Coronary artery (tissue), 2 donors: ENCODE measurements at regions not wholly inside any gene's neighbourhood (a gene's known extent, or its start where the extent isn't known, plus 50 kb on each side); places are given as distances from the start of the nearest gene placed in this dataset.

Experiments used
- DNase-seq: peaks from one replicate; pipeline ENCODE4 v3.0.0-alpha.2; 2017; ENCODE audit warnings: low spot score
- H3K27ac ChIP-seq, 2 donors: fragments of 200-600 bp; sonication (generic); one replicate each; pipeline ENCODE4 v1.5.1; 2016 to 2019
- H3K4me3 ChIP-seq: fragments of 200-600 bp; sonication (generic); 2 replicates; pipeline ENCODE4 v1.5.1; 2016; ENCODE audit warnings: mild to moderate bottlenecking, moderate library complexity
- TF ChIP-seq, protein P1 (sequence below): fragments of 200-600 bp; sonication (generic); IDR thresholded peaks from one replicate; pipeline ENCODE4 v1.5.1; 2019; ENCODE audit warnings: antibody characterized with exemption

DNA sequence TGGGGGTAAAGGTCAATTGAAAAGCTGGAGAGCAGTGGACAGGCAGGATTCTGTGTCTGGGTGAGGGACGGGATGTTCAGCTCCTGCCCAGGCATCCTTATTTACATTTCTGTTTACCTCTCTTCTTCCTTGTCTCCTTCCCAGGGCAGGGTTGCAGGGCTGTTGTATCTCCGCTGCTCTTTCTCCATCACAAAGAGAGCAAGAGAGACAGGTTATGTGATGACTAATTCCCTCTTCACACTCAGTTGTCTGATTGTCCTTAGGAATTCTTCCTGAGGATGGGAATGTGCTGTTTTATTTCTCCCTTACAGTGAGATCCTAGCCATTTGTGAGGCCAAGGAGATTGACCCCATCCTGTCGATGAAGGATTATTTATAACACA lies 104.9 kb downstream of the VPREB1 start:
- Histone ChIP-seq H3K4me3 (no peak overlapping the region), H3K27ac (no peak overlapping the region)
- no peak for DNase-seq
- TF ChIP-seq, protein P1, sequence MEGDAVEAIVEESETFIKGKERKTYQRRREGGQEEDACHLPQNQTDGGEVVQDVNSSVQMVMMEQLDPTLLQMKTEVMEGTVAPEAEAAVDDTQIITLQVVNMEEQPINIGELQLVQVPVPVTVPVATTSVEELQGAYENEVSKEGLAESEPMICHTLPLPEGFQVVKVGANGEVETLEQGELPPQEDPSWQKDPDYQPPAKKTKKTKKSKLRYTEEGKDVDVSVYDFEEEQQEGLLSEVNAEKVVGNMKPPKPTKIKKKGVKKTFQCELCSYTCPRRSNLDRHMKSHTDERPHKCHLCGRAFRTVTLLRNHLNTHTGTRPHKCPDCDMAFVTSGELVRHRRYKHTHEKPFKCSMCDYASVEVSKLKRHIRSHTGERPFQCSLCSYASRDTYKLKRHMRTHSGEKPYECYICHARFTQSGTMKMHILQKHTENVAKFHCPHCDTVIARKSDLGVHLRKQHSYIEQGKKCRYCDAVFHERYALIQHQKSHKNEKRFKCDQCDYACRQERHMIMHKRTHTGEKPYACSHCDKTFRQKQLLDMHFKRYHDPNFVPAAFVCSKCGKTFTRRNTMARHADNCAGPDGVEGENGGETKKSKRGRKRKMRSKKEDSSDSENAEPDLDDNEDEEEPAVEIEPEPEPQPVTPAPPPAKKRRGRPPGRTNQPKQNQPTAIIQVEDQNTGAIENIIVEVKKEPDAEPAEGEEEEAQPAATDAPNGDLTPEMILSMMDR = no peak

- DNase-seq = no peak
- H3K4me3 ChIP-seq = no peak overlapping the region
- TF ChIP-seq, protein P1 = no peak
- H3K27ac ChIP-seq = no peak overlapping the region
These were observed 106.8 kb downstream of the VPREB1 start for GRCh38 chr22:22351366-22351765.

GRCh38 chr22:22352371-22352999 lies 107.9 kb downstream of the VPREB1 start:
- no peak for DNase-seq
- Histone ChIP-seq H3K4me3 (no peak overlapping the region), H3K27ac (no peak overlapping the region)
- TF ChIP-seq, protein P1 = no peak

- DNase-seq = no peak
- TF ChIP-seq, protein P1 = no peak
These were observed 110.7 kb downstream of the VPREB1 start for GRCh38 chr22:22355096-22355834.

DNA sequence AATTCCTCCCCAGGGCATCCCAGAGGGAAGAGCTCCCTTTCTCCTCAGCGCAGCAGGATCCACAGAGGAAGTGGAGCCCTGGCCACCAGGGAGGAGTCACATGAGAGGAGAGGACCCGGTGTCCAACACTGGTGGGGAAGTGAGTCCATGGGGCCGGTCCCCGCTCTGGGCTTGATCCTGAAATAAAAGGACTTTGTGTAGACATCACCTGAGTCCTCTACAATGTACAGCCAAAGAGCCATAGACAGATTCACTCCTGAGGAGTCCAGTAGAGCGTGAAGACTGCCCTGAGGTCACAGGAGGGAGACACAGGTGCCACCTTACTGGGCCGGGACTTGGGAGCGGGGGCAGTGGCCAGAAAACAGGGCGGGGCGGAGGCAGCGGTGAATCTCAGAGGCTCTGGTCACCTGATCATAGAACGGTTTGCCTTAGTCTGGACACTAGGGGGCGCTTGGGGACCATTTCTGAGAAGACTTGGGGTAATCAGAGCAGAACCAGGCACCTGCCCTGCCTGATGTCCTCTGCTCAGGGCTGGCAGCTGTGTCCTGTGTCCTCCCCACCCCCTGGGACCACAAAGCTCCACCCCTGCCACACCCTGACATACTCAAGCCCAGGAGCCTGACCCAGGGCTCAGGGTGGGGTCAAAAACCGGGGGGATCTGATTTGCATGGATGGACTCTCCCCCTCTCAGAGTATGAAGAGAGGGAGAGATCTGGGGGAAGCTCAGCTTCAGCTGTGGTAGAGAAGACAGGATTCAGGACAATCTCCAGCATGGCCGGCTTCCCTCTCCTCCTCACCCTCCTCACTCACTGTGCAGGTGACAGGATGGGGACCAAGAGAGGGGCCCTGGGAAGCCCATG lies 112.7 kb downstream of the VPREB1 start:
- DNase-seq = no peak
- TF ChIP-seq, protein P1 = peak; percentile 27
- Histone ChIP-seq H3K4me3 (no peak overlapping the region), H3K27ac (no peak overlapping the region)

More at GRCh38 chr22:22355096-22355834, 110.7 kb downstream of the VPREB1 start:
- no peak overlapping the region for H3K27ac ChIP-seq
- no peak overlapping the region for H3K4me3 ChIP-seq

DNA sequence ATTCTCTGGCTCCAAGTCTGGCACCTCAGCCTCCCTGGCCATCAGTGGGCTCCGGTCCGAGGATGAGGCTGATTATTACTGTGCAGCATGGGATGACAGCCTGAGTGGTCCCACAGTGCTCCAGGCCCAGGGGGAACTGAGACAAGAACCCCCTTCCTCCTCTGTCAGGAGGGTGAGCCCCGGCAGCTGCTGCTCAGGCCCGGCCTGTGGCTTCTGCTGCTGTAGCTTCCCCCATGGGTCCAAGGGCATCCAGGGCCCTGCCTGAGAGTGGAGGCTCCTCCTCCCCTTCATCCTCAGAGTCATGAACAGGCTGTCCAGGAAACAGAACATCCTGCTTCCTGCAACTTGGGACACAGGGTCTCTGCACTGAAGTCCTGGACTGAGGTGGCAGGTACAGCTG lies 113.6 kb downstream of the VPREB1 start:
- DNase-seq = no peak
- TF ChIP-seq, protein P1 = no peak
- Histone ChIP-seq H3K27ac (no peak overlapping the region), H3K4me3 (no peak overlapping the region)
